Breast epithelium (tissue), 4 donors: ENCODE measurements at regions not wholly inside any gene's neighbourhood (a gene's known extent, or its start where the extent isn't known, plus 50 kb on each side); places are given as distances from the start of the nearest gene placed in this dataset.

Source experiments
- DNase-seq, 2 donors: peaks; one replicate each; pipeline ENCODE4 v3.0.0-alpha.2; 2019; ENCODE audit warnings: low spot score in 2 of 2
- H3K27ac ChIP-seq, 2 donors: fragments of 200-600 bp; sonication (generic) in 1 of 2; one replicate each; pipeline ENCODE4 v1.5.1; 2016 to 2019; ENCODE audit warnings: mild to moderate bottlenecking in 1 of 2
- H3K27me3 ChIP-seq, 2 donors: fragments of 200-600 bp; sonication (generic) in 1 of 2; one replicate each; pipeline versions ENCODE4 v1.5.1 to v1.6.0; 2017 to 2019; ENCODE audit warnings: control low read depth in 1 of 2, mild to moderate bottlenecking in 1 of 2
- H3K36me3 ChIP-seq: fragments of 200-600 bp; one replicate; pipeline ENCODE4 v1.5.1; 2019
- H3K4me1 ChIP-seq, 2 donors: fragments of 200-600 bp; sonication (generic); one replicate each; pipeline ENCODE4 v1.5.1; 2016 to 2019; ENCODE audit warnings: control low read depth in 1 of 2
- H3K4me3 ChIP-seq, 3 donors: fragments of 200-600 bp; sonication (generic); 1 replicate in 2 of 3; 2 replicates in 1 of 3; pipeline ENCODE4 v1.5.1; 2016 to 2019; ENCODE audit warnings: mild to moderate bottlenecking in 3 of 3, moderate library complexity in 2 of 3
- H3K9me3 ChIP-seq, 2 donors: fragments of 200-600 bp; sonication (generic) in 1 of 2; one replicate each; pipeline ENCODE4 v1.5.1; 2016 to 2019; ENCODE audit warnings: control low read depth in 1 of 2
- CTCF ChIP-seq, 3 donors: fragments of 450-650 bp; IDR thresholded peaks; one replicate each; pipeline ENCODE4 v1.5.1; 2016 to 2017; ENCODE audit warnings: antibody characterized with exemption in 3 of 3, mild to moderate bottlenecking in 3 of 3, moderate library complexity in 3 of 3
- POLR2A ChIP-seq: fragments of 450-650 bp; IDR thresholded peaks from one replicate; pipeline ENCODE4 v1.6.1; 2016; ENCODE audit warnings: antibody characterized with exemption, mild to moderate bottlenecking, moderate library complexity
- POLR2AphosphoS5 ChIP-seq, 3 donors: sonication (generic); formaldehyde crosslinking; IDR thresholded peaks; one replicate each; pipeline ENCODE4 v1.6.1; 2017; ENCODE audit warnings: antibody characterized with exemption in 3 of 3
- intact Hi-C: fragments of 100-400 bp; cut with DNase I; formaldehyde crosslinking; loops from one replicate; pipeline ENCODE4 v1.15.1; 2023; ENCODE audit warnings: low total_unique reads

GRCh38 chr12:105538880-105539279 is 208.4 kb downstream of the C12orf75 start:
- H3K36me3 ChIP-seq: no peaks in the 10 kb centered on the region
- no peaks in the 10 kb centered on the region for H3K27me3 ChIP-seq
- no peak overlapping the region for H3K4me3 ChIP-seq
- DNase-seq: no peak
- H3K9me3 ChIP-seq: peaks cover 6 to 23% of the 10 kb centered on the region in 2 donors
- H3K27ac ChIP-seq: no peak overlapping the region
- intact Hi-C loops: no loop called here
- H3K4me1 ChIP-seq: no peaks in the 10 kb centered on the region
- no peak for TF ChIP-seq CTCF (IDR thresholded peaks at IDR 0.05)
- TF ChIP-seq POLR2AphosphoS5 (IDR thresholded peaks at IDR 0.05): no peak
- no peak for TF ChIP-seq POLR2A

DNA sequence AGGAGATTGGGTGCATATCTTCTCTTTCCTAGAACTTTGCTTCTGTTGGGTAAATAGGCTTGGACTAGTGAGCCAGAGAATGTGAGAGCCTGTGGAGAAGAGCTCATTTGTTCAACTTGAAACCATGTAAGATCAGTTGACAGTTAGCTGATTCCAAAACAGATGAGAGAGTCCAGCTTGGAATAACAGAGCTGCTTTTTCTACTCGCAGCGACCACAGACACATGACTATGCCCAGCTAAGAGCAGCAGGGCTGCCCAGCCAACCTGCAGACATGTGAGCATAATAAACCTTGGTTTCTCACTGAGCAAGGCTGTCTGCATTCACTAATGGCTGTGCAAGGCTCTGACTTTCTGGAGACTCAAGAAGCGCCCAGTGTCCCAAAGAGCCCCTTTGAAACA is 209.2 kb downstream of the C12orf75 start:
- Histone ChIP-seq H3K4me1 (no peaks in the 10 kb centered on the region), H3K4me3 (no peak overlapping the region), H3K9me3 (peaks cover 6 to 15% of the 10 kb centered on the region in 2 donors), H3K27me3 (no peaks in the 10 kb centered on the region), H3K27ac (no peak overlapping the region), H3K36me3 (no peaks in the 10 kb centered on the region)
- intact Hi-C loops: no loop called here
- DNase-seq: no peak
- TF ChIP-seq POLR2AphosphoS5 (IDR thresholded peaks at IDR 0.05) (no peak), CTCF (IDR thresholded peaks at IDR 0.05) (no peak), POLR2A (no peak)

GRCh38 chr12:105547786-105548185 is 217.3 kb downstream of the C12orf75 start:
- Histone ChIP-seq H3K9me3 (no peaks in the 10 kb centered on the region), H3K27me3 (no peaks in the 10 kb centered on the region), H3K36me3 (no peaks in the 10 kb centered on the region), H3K4me3 (no peak overlapping the region), H3K4me1 (no peaks in the 10 kb centered on the region), H3K27ac (no peak overlapping the region)
- TF ChIP-seq CTCF (IDR thresholded peaks at IDR 0.05): no peak
- no peak for TF ChIP-seq POLR2A
- no peak for TF ChIP-seq POLR2AphosphoS5 (IDR thresholded peaks at IDR 0.05)
- intact Hi-C loops: no loop called here
- DNase-seq: no peak

DNA sequence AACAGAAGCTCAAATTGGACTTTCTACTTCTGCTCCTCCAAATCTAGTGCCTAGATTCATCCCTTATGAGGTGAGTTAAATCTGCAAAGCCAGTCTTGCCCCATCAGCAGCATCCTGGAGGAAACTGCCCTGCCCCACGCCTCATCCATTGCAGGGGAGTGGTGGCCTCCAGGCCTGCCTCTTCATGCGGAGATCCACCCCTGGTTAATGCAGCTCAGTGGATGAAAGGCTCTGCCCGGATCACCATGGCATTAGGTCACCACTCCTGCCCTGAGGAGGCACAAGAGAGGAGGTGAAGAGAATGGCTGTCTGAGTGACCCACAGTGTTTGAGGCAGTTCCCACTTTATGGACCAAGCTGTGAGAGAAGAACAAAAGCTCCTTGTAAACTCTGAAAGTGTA is 218.1 kb downstream of the C12orf75 start:
- TF ChIP-seq CTCF (IDR thresholded peaks at IDR 0.05): no peak
- TF ChIP-seq POLR2A: no peak
- TF ChIP-seq POLR2AphosphoS5 (IDR thresholded peaks at IDR 0.05): no peak
- no peak overlapping the region for H3K4me3 ChIP-seq
- no peak overlapping the region for H3K27ac ChIP-seq
- no peaks in the 10 kb centered on the region for H3K4me1 ChIP-seq
- H3K27me3 ChIP-seq: no peaks in the 10 kb centered on the region
- DNase-seq: no peak
- H3K36me3 ChIP-seq: no peaks in the 10 kb centered on the region
- H3K9me3 ChIP-seq: no peaks in the 10 kb centered on the region
- intact Hi-C loops: no loop called here

GRCh38 chr12:105552056-105552455 is 221.6 kb downstream of the C12orf75 start:
- H3K36me3 ChIP-seq: no peaks in the 10 kb centered on the region
- DNase-seq: no peak
- no peak overlapping the region for H3K27ac ChIP-seq
- no peak for TF ChIP-seq CTCF (IDR thresholded peaks at IDR 0.05)
- TF ChIP-seq POLR2A: no peak
- no peak for TF ChIP-seq POLR2AphosphoS5 (IDR thresholded peaks at IDR 0.05)
- no peaks in the 10 kb centered on the region for H3K9me3 ChIP-seq
- intact Hi-C loops: no loop called here
- H3K27me3 ChIP-seq: no peaks in the 10 kb centered on the region
- no peaks in the 10 kb centered on the region for H3K4me1 ChIP-seq
- no peak overlapping the region for H3K4me3 ChIP-seq
